AG08396 (cell line): ENCODE measurements at regions not wholly inside any gene's neighbourhood (a gene's known extent, or its start where the extent isn't known, plus 50 kb on each side); places are given as distances from the start of the nearest gene placed in this dataset.
"Not testable (repeated sequence)": the region's sequence is repeated elsewhere in the genome, so short reads cannot be mapped to it uniquely, and the experiment has no call there.

Experiments
- DNase-seq: peaks from one replicate; pipeline ENCODE4 v3.0.0; 2012; ENCODE audit warnings: low spot score, mixed read lengths

GRCh38 chr11:38721586-38722315, 2123.7 kb upstream of the RAG2 start:
- DNase-seq: no peak

DNA sequence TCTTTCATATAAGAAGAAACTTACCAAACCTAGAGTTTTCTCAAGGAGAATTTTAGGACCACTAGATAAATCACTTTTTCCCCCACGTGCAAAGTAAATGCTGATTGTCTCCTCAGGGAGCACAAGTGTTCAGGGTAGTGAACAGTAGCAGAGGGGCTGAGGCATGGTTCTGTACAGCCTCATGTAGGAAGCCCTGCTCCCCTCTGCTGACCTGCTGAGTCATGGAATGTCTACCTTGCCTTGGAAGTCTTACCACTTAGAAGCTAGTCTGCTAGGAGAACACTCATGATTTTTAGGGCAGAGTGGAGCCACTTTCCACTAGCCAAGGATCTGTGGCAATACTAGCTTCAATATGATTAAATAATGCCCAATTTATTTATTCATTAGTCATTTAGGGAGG, 2120.6 kb upstream of the RAG2 start:
- no peak for DNase-seq

DNA sequence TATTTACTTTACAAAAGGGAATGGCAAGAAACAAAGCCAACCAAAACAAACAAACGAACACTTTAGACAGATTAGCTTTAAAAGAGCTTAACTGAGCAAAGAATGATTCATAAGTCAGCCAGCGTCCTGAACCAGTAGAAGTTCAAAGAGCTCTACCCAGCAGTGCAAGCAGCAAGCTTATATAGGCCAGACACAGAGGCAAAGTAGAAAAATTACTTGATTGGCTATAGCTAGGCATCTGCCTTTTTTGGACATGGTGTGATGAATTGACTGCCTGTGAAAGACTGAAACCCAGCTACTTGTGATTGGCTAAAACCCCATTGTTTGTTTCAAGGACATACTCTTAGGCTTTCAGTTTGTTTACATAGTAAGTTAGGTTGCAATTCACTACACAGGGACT, 2120.0 kb upstream of the RAG2 start:
- no peak for DNase-seq

GRCh38 chr11:38711110-38711509, 2113.1 kb upstream of the RAG2 start:
- DNase-seq: no peak

DNA sequence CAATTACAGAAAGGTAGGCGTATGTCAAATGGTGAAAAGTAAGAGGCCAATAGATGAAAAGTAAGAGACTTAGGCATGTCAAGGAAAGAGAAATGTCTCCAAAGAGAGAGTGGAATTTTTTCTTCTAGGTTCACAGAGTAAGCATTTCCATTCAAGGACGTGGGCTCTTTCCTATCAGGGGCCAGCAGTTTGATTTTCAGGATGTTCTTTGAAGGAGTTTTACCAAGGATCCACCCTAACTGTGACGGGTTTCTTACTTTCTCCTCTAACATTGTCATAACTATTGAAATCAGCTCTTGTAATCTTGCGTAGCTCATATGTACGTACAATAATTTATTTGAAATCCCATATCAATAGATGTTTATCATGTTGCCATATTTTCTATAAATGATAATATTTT, 2112.2 kb upstream of the RAG2 start:
- no peak for DNase-seq

DNA sequence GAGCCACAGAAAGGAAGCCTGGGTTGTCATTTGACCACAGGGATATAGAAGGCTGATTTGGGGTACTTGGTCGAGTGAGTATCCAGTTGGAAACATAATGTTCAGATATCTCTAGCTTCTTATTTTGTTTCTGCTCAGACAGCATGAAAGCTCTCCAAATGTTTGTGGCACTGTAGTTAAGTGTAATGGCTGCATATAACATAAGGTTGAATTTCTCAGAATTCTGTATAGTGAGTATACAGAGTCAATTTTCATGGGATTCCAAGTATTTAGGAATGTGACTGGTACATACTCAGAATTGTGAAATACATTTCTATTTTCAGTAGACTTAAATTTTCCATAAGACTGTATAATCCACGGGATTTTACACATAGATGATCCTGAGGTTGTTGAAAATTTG, 2102.1 kb upstream of the RAG2 start:
- DNase-seq: no peak

DNA sequence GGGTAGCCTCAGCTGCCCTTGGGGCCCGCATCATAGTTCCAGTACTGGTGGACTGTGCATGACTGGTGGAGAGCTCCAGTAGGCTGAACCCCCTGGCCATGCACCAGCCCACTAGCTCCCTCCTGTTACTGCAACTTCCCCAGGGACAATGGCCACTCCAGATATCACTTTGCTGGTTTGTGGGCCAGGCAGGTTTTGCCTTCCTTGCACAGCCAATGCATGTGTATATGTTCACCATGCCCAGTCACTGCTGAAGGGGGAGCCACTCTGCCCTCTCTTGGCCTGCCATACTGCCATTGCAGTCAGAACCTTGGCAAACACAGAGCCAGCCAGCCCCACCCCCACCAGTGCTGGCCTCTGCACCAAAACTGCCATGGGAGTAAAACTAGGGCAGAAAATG, 2095.3 kb upstream of the RAG2 start:
- DNase-seq: no peak

DNA sequence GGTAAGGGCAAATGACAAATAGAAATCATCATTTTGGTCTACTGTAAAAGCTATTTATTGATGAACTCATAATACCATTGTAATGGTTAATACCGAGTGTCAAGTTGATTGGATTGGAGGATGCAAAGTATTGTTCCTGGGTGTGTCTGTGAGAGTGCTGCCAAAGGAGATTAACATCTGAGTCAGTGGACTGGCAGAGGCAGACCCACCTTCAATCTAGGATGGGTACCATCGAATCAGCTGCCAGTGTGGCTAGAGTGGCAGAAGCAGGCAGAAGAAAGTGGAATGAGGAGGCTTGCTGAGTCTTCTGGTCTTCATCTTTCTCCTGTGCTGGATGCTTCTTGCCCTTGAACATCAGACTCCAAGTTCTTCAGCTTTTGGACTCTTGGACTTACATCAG, 2092.2 kb upstream of the RAG2 start:
- DNase-seq: not testable (repeated sequence)

DNA sequence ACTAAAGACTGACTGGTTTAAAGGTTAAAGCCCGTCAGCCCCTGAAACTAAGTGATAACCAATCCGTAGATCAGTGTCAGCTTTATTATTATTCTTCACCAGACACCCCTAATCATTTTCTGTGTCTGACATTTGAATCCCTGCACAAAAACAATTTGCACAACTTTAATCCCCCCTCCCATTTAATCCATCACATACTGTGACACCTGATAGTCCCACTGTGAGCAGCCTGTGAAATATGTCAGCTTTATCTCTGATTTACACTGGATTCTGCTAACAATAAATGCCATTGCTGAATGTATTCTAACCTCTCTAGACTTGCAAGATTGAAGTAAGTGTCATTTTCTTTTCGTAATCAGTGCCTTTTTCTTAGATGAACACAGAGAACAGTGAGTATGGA, 2089.0 kb upstream of the RAG2 start:
- DNase-seq: no peak

DNA sequence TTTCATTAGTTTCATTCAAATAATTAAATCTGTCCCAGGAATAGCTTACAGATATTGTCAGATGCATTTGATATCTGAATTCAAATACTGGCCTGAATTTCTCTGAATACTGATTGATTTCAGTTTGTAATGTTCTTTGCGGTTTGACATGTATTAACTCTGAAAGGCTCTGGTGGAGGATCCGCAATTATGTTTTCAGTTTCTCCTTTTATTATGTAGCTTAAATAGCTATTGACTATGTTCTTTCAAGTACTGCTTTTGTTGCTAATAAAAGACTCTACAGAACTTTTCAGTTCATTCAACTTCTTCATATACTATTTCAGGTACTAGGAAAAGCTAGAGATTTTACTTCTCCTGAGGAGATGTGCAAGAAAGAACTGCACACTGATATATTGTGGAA, 2085.4 kb upstream of the RAG2 start:
- no peak for DNase-seq

GRCh38 chr11:38680746-38681145, 2082.7 kb upstream of the RAG2 start:
- no peak for DNase-seq

GRCh38 chr11:38680166-38680565, 2082.1 kb upstream of the RAG2 start:
- DNase-seq: no peak

- no peak for DNase-seq
These were observed 2074.4 kb upstream of the RAG2 start for GRCh38 chr11:38672445-38672844.

- DNase-seq: no peak
These were observed 2069.3 kb upstream of the RAG2 start for GRCh38 chr11:38667359-38667758.

DNA sequence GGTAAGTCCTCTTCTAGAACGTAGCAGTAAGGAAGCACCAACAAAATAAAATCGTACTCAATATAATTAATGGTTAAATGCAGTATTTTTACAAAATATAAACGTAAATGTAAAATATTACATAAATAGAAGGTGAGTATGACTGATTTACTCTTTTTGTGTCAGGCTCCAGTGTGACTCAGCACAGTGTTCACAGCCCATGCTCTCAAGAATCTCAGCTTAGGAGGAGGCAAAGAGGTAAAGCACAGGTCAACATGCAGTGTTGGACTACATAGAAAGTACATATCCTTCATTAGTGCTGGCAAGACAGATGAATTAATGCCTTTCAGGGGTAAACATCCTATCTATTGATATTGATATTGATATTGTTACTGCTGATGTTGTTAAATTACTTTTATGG, 2050.6 kb upstream of the RAG2 start:
- DNase-seq: no peak

GRCh38 chr11:38646382-38646781, 2048.3 kb upstream of the RAG2 start:
- no peak for DNase-seq

DNA sequence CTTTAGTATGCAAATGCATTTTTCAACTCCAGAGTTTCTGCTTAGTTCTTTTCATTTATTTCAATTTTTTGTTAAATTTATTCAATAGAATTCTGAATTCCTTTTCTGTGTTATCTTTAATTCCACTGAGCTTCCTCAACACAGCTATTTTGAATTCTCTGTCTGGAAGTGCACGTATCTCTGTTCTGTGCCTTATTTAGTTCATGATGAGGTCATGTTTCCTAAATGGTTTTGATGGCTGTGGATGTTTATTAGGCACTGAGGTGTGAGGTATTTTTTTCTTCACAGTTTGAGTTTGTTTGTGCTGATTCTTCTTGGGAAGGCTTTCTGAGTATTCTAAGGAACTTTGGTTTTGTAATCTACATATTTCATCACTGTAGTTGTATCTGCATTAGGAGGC, 2042.8 kb upstream of the RAG2 start:
- DNase-seq: no peak

DNA sequence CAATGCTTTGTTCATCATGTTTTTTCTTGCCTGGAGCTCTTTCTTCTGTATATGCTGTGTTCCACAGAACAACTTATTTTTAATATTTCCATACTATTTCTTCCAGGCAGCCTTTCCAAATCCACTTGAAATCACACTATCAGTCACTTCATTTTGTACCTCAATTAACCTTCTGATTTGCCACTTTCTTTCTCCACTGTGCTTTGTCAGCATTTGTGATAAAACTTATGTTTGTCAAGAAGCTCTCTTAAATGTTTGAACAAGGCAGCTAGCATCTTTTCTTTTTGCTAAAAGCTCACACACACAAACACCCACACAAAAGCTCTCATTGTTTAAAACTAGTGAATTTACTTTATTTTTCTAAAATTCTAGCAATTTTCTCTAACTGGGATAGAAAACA, 2014.7 kb upstream of the RAG2 start:
- DNase-seq: no peak

DNA sequence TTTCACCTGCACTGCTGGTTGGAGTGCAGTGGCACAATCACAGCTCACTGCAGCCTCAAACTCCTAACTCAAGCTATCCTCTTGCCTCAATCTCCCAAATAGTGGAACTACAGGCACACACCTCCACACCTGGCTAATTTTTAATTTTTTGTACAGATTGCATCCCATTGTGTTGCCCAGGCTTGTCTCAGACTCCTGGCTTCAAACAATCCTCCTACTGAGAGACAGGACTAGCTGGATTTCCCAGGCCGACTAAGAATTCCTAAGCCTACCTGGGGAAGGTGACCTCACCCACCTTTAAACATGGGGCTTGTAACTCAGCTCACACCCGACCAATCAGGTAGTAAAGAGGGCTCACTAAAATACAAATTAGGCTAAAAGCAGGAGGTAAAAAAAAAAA, 2003.3 kb upstream of the RAG2 start:
- not testable (repeated sequence) for DNase-seq

GRCh38 chr11:38598418-38598817, 2000.4 kb upstream of the RAG2 start:
- DNase-seq: no peak

GRCh38 chr11:38595359-38596016, 1997.5 kb upstream of the RAG2 start:
- not testable (repeated sequence) for DNase-seq

DNA sequence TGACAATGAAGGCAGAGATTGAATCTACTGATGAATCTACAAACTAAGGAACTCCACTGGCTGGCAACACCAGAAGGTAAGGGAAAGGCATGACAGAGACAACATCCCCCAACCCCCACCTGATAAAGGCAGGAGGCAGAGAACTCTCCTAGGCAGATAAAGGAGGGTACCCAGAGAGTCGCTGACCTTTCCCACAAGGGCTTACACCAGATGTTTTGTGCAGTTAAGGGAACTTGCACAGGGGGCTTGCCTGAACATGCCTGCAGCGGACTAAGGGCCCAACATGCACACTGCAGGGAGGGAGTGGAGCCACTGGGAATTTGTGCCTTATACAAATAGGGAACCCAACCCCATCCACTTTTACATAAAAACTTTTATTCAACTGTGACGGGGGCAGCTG, 1996.9 kb upstream of the RAG2 start:
- DNase-seq: no peak

DNA sequence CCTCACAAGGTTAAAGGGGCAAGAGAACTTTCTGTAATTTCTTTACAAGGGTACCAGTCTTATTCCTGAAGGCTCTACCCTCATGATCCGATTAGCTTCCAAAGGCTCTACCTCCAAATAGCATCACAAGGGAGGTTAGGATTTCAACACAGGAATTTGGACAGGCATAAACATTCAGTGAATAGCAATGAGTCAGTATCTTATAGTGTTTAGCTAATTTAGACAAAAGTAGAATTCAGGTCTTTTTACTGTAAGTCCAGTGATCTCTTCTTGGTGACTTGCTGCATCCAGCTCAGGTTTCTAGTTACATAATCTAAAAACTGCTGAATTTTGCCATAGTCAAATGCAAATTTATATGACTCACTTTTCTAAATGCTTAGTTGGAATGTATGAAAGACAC, 1995.6 kb upstream of the RAG2 start:
- peak; percentile 2 for DNase-seq

DNA sequence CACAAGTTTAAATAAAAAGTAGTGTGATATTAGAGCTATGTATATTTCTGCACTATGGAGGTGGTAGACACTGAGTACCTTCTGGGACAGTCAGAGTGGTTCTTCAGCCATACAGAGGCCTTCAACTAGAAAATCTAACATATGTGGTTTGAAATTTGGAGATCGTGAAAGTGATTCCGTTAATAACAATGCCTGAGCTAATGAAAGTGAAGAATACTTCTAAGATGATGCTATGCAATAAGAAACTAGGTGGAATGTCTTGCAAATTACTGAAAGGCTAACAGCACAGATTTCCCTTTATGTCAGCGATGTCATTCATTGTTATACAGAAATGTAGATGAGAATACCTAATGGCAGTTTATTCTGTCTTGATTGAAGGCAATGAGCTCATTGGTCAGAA, 1984.7 kb upstream of the RAG2 start:
- DNase-seq: no peak
